ENCODE measurements at regions not wholly inside any gene's neighbourhood (a gene's known extent, or its start where the extent isn't known, plus 50 kb on each side); places are given as distances from the start of the nearest gene placed in this dataset.
"Not testable (repeated sequence)": the region's sequence is repeated elsewhere in the genome, so short reads cannot be mapped to it uniquely, and the experiment has no call there.

DNA sequence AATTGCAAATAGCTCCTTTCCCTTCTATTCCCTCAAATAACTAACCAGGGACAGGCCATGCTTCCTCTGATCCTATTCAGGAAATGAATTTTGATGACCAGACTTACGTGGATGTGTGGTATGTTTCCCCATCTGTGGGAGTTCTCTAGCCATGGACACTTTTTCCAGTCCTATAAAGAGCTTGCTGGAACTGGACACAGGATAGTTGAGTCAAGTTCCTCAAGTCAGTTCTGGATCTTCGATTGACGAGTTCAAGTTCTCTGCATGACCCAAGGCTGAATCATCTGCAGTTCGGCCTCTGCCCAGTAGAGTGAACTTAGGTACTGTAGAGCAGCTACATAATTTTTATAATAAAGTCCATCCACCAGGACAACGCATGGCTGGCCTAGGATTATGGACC lies 52.7 kb upstream of the CCND1 start:
- H3K36me3 ChIP-seq (replicated peaks in 1 of 2; ENCODE audit: control insufficient read depth in 1 of 2, insufficient read depth in 2 of 2, low read length in 2 of 2), result no peaks in the 10 kb centered on the region
- ATAC-seq, result peak; percentile 90
- intact Hi-C loops (cut with micrococcal nuclease; ENCODE audit: unreplicated experiment), result no loop called here
- ChIA-PET CTCF (ENCODE audit: low intra/inter-chr PET ratio, low total read pairs) (no interaction called here), POLR2A (no interaction called here)
- no peak overlapping the region for H3K4me3 ChIP-seq (replicated peaks in 1 of 3; ENCODE audit: insufficient read depth in 1 of 3, low read depth in 2 of 3, low read length in 3 of 3)
- peaks cover 10% of the 10 kb centered on the region; the same call in 1 of the 2 replicates for H3K4me1 ChIP-seq (ENCODE audit: insufficient read depth, low read length)
- 1% methylated on average over 5 of the region's 5 CpGs for WGBS (ENCODE audit: low lambda C conversion rate)
- in situ Hi-C loops (cut with HindIII; ENCODE audit: extremely low pct_ligation_motif_present, low pct_unique_long_range_greater_than_20kb), result no loop called here
- BruUV-seq (replicated peaks), result no TSS peak
- no peaks in the 10 kb centered on the region for H3K9me3 ChIP-seq (ENCODE audit: low read length)
- H3K9ac ChIP-seq (ENCODE audit: insufficient read depth, low read depth, low read length), result no peak overlapping the region
- H3K79me2 ChIP-seq (ENCODE audit: insufficient read depth, low read length), result no peaks in the 10 kb centered on the region
- H4K20me1 ChIP-seq (ENCODE audit: insufficient read depth, low read length), result no peaks in the 10 kb centered on the region
- no peak for FAIRE-seq
- peak; percentile 28 for DNase-seq (ENCODE audit: low spot score)
- H2AFZ ChIP-seq (ENCODE audit: low read length), result no peak overlapping the region
- H3K27ac ChIP-seq (ENCODE audit: extremely low read length, insufficient read depth, low read length), result no peak overlapping the region
- H3K27me3 ChIP-seq (ENCODE audit: control insufficient read depth in 1 of 2, insufficient read depth in 2 of 2, low read length in 2 of 2), result peaks cover 0 to 6% of the 10 kb centered on the region in 2 experiments; a peak in 1 of 5 replicates
- no peak for TF ChIP-seq HIVEP1 (CRISPR knock-in tag; IDR thresholded peaks at IDR 0.05)
- TF ChIP-seq ZFP41 (CRISPR knock-in tag; IDR thresholded peaks at IDR 0.05; ENCODE audit: borderline replicate concordance), result no peak
- TF ChIP-seq, protein P1, sequence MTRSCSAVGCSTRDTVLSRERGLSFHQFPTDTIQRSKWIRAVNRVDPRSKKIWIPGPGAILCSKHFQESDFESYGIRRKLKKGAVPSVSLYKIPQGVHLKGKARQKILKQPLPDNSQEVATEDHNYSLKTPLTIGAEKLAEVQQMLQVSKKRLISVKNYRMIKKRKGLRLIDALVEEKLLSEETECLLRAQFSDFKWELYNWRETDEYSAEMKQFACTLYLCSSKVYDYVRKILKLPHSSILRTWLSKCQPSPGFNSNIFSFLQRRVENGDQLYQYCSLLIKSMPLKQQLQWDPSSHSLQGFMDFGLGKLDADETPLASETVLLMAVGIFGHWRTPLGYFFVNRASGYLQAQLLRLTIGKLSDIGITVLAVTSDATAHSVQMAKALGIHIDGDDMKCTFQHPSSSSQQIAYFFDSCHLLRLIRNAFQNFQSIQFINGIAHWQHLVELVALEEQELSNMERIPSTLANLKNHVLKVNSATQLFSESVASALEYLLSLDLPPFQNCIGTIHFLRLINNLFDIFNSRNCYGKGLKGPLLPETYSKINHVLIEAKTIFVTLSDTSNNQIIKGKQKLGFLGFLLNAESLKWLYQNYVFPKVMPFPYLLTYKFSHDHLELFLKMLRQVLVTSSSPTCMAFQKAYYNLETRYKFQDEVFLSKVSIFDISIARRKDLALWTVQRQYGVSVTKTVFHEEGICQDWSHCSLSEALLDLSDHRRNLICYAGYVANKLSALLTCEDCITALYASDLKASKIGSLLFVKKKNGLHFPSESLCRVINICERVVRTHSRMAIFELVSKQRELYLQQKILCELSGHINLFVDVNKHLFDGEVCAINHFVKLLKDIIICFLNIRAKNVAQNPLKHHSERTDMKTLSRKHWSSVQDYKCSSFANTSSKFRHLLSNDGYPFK (CRISPR knock-in tag; IDR thresholded peaks at IDR 0.05; ENCODE audit: borderline replicate concordance), result no peak
- TF ChIP-seq ZSCAN9 (CRISPR knock-in tag; IDR thresholded peaks at IDR 0.05; ENCODE audit: borderline replicate concordance), result no peak
- peak; percentile 31; the same call in 1 of the 2 replicates for TF ChIP-seq STAG1 (CRISPR knock-in tag; IDR thresholded peaks at IDR 0.05)
- TF ChIP-seq, protein P2, sequence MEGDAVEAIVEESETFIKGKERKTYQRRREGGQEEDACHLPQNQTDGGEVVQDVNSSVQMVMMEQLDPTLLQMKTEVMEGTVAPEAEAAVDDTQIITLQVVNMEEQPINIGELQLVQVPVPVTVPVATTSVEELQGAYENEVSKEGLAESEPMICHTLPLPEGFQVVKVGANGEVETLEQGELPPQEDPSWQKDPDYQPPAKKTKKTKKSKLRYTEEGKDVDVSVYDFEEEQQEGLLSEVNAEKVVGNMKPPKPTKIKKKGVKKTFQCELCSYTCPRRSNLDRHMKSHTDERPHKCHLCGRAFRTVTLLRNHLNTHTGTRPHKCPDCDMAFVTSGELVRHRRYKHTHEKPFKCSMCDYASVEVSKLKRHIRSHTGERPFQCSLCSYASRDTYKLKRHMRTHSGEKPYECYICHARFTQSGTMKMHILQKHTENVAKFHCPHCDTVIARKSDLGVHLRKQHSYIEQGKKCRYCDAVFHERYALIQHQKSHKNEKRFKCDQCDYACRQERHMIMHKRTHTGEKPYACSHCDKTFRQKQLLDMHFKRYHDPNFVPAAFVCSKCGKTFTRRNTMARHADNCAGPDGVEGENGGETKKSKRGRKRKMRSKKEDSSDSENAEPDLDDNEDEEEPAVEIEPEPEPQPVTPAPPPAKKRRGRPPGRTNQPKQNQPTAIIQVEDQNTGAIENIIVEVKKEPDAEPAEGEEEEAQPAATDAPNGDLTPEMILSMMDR (CRISPR knock-in tag; IDR thresholded peaks at IDR 0.05), result peak; percentile 21; the same call in 1 of the 2 replicates
- TF ChIP-seq MED1 (CRISPR knock-in tag; IDR thresholded peaks at IDR 0.05), result no peak
- TF ChIP-seq, protein P3, sequence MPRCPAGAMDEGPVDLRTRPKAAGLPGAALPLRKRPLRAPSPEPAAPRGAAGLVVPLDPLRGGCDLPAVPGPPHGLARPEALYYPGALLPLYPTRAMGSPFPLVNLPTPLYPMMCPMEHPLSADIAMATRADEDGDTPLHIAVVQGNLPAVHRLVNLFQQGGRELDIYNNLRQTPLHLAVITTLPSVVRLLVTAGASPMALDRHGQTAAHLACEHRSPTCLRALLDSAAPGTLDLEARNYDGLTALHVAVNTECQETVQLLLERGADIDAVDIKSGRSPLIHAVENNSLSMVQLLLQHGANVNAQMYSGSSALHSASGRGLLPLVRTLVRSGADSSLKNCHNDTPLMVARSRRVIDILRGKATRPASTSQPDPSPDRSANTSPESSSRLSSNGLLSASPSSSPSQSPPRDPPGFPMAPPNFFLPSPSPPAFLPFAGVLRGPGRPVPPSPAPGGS (CRISPR knock-in tag; IDR thresholded peaks at IDR 0.05), result no peak
- no peak for TF ChIP-seq ZNF296 (CRISPR knock-in tag; conservative IDR thresholded peaks at IDR 0.05)
- no peak overlapping the region for H3K4me2 ChIP-seq (ENCODE audit: low read depth, low read length)

DNA sequence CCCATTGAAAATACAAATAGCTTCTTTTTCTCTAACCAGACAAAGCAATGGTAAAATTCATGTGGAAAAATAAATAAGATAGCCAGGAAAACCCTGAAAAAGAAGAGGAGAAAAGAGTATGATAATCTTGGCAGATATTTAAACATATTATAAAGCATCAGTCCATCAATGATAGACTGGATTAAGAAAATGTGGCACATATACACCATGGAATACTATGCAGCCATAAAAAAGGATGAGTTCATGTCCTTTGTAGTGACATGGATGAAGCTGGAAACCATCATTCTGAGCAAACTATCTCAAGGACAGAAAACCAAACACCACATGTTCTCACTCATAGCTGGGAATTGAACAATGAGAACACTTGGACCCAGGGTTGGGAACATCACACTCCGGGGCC lies 50.9 kb upstream of the CCND1 start:
- CTCF ChIA-PET (ENCODE audit: low intra/inter-chr PET ratio, low total read pairs); intact Hi-C loops (cut with micrococcal nuclease; ENCODE audit: unreplicated experiment); H4K20me1 ChIP-seq (ENCODE audit: insufficient read depth, low read length); H3K27me3 ChIP-seq (ENCODE audit: control insufficient read depth in 1 of 2, insufficient read depth in 2 of 2, low read length in 2 of 2); H3K4me3 ChIP-seq (replicated peaks in 1 of 3; ENCODE audit: insufficient read depth in 1 of 3, low read depth in 2 of 3, low read length in 3 of 3); H3K4me2 ChIP-seq (ENCODE audit: low read depth, low read length); DNase-seq (ENCODE audit: low spot score); BruUV-seq (replicated peaks); POLR2A ChIA-PET; H3K9me3 ChIP-seq (ENCODE audit: low read length); ATAC-seq; H3K36me3 ChIP-seq (replicated peaks in 1 of 2; ENCODE audit: control insufficient read depth in 1 of 2, insufficient read depth in 2 of 2, low read length in 2 of 2); H3K27ac ChIP-seq (ENCODE audit: extremely low read length, insufficient read depth, low read length); H2AFZ ChIP-seq (ENCODE audit: low read length); H3K9ac ChIP-seq (ENCODE audit: insufficient read depth, low read depth, low read length); H3K79me2 ChIP-seq (ENCODE audit: insufficient read depth, low read length); in situ Hi-C loops (cut with HindIII; ENCODE audit: extremely low pct_ligation_motif_present, low pct_unique_long_range_greater_than_20kb); FAIRE-seq: not testable (repeated sequence)
- H3K4me1 ChIP-seq (ENCODE audit: insufficient read depth, low read length), result peaks cover 10% of the 10 kb centered on the region; the same call in 1 of the 2 replicates
- WGBS (ENCODE audit: low lambda C conversion rate), result 48% methylated on average over 1 of the region's 1 CpG
